ENCODE measurements at regions not wholly inside any gene's neighbourhood (a gene's known extent, or its start where the extent isn't known, plus 50 kb on each side); places are given as distances from the start of the nearest gene placed in this dataset.

- intact Hi-C loops (cut with DNase I; ENCODE audit: low total_unique reads) (no loop called here), in situ Hi-C loops (cut with MboI; ENCODE audit: low pct_ligation_motif_present in 1 of 4, low pct_unique_long_range_greater_than_20kb in 1 of 4, low sequenced_read_pairs in 3 of 4) (loop anchor here (25.0 kb wide), 1 partner anchor 933 kb away; no protein-coding TSS in a partner anchor)
- Histone ChIP-seq H3K4me3 (no peak overlapping the region), H3K4me1 (no peaks in the 10 kb centered on the region), H3K36me3 (no peaks in the 10 kb centered on the region), H3K27me3 (no peaks in the 10 kb centered on the region), H3K9me3 (no peaks in the 10 kb centered on the region), H3K27ac (no peak overlapping the region)
- 100% methylated on average over 1 of the region's 1 CpG for WGBS, 2 donors (ENCODE audit: low coverage in 1 of 2)
- no peak for DNase-seq
- TF ChIP-seq POLR2A (IDR thresholded peaks at IDR 0.05) = no peak
- TF ChIP-seq CTCF (IDR thresholded peaks at IDR 0.05) = no peak
- TF ChIP-seq EP300 (IDR thresholded peaks at IDR 0.05; ENCODE audit: low read depth) = no peak
- no peak for TF ChIP-seq POLR2AphosphoS5 (IDR thresholded peaks at IDR 0.05)
Observed at GRCh38 chr3:106620646-106621045, 751.8 kb upstream of the CBLB start.

DNA sequence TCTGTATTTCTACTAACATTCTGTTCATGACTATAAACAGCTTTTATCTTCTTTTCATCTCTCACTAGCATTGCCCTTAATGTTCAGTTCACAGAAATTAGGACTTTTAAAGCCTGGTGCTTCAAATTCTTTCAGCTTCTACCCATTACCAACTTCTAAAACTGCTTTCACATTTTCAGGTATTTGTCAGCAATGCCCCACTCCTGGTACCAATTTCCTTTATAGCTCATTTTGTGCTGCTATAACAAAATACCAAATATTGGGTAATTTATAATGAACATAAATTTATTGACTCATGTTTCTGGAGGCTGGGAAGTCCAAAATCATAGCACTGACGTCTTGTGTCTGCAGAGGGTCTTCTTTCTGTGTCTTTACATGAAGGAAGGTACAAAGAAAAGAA, 753.1 kb upstream of the CCDC54 start:
- H3K36me3 ChIP-seq = no peaks in the 10 kb centered on the region
- no peak for DNase-seq
- 76 to 88% methylated on average over 1 of the region's 1 CpG for WGBS, 2 donors (ENCODE audit: low coverage in 1 of 2)
- TF ChIP-seq CTCF (IDR thresholded peaks at IDR 0.05) (no peak), EP300 (IDR thresholded peaks at IDR 0.05; ENCODE audit: low read depth) (no peak), POLR2AphosphoS5 (IDR thresholded peaks at IDR 0.05) (no peak), POLR2A (IDR thresholded peaks at IDR 0.05) (no peak)
- no peaks in the 10 kb centered on the region for H3K9me3 ChIP-seq
- H3K27me3 ChIP-seq = no peaks in the 10 kb centered on the region
- no peak overlapping the region for H3K27ac ChIP-seq
- intact Hi-C loops (cut with DNase I; ENCODE audit: low total_unique reads) = no loop called here
- no peaks in the 10 kb centered on the region for H3K4me1 ChIP-seq
- H3K4me3 ChIP-seq = no peak overlapping the region
- in situ Hi-C loops (cut with MboI; ENCODE audit: low pct_ligation_motif_present in 1 of 4, low pct_unique_long_range_greater_than_20kb in 1 of 4, low sequenced_read_pairs in 3 of 4) = loop anchor here (25.0 kb wide), 1 partner anchor 937 kb away; no protein-coding TSS in a partner anchor

- Histone ChIP-seq H3K4me3 (no peak overlapping the region), H3K4me1 (no peaks in the 10 kb centered on the region), H3K27me3 (no peaks in the 10 kb centered on the region), H3K36me3 (no peaks in the 10 kb centered on the region), H3K27ac (no peak overlapping the region), H3K9me3 (no peaks in the 10 kb centered on the region)
- no peak for DNase-seq
- in situ Hi-C loops (cut with MboI; ENCODE audit: low pct_ligation_motif_present in 1 of 4, low pct_unique_long_range_greater_than_20kb in 1 of 4, low sequenced_read_pairs in 3 of 4) = no loop called here
- TF ChIP-seq POLR2A (IDR thresholded peaks at IDR 0.05) (no peak), POLR2AphosphoS5 (IDR thresholded peaks at IDR 0.05) (no peak), EP300 (IDR thresholded peaks at IDR 0.05; ENCODE audit: low read depth) (no peak), CTCF (IDR thresholded peaks at IDR 0.05) (no peak)
- intact Hi-C loops (cut with DNase I; ENCODE audit: low total_unique reads) = no loop called here
Observed at GRCh38 chr3:106628407-106628806, 748.8 kb upstream of the CCDC54 start.

DNA sequence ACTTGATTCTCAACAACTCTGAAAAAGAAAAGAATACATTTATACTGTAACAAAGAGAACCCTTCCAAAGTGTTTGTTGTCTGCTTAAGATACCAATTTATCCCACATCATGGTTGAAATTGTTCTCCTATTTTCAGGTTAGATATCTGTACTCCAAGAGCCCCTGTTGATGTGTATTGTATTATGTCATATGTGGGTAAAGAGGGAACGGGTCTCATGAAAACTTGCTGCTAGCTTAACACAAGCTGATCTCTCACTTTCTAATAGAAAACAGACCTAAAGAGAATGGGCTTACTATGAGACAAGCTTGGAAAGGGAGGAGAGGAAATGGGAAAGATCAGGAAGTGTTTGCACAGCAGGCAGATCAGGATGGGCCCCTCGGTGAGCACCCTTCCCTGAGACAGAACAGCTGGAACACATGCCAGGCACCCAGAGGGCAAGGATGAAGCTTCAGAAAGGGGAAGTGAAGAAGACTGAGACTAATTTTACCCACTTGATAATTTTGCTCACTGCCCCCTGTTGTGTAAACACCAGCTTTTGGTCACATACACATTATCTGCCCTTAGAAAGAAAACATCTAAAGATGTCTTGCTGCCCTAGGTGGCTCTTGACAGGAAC, 747.9 kb upstream of the CCDC54 start:
- no peak for TF ChIP-seq POLR2AphosphoS5 (IDR thresholded peaks at IDR 0.05)
- TF ChIP-seq EP300 (IDR thresholded peaks at IDR 0.05; ENCODE audit: low read depth) = no peak
- TF ChIP-seq CTCF (IDR thresholded peaks at IDR 0.05) = no peak
- TF ChIP-seq POLR2A (IDR thresholded peaks at IDR 0.05) = no peak
- WGBS, 2 donors (ENCODE audit: low coverage in 1 of 2) = 29 to 47% methylated on average over 1 to 2 of the region's 2 CpGs
- DNase-seq = no peak
- Histone ChIP-seq H3K27me3 (no peaks in the 10 kb centered on the region), H3K4me3 (no peak overlapping the region), H3K27ac (no peak overlapping the region), H3K4me1 (no peaks in the 10 kb centered on the region), H3K9me3 (no peaks in the 10 kb centered on the region), H3K36me3 (no peaks in the 10 kb centered on the region)
- intact Hi-C loops (cut with DNase I; ENCODE audit: low total_unique reads) (no loop called here), in situ Hi-C loops (cut with MboI; ENCODE audit: low pct_ligation_motif_present in 1 of 4, low pct_unique_long_range_greater_than_20kb in 1 of 4, low sequenced_read_pairs in 3 of 4) (no loop called here)

All from transverse colon (tissue), 4 donors.